OCI-LY1 (cell line): ENCODE measurements at regions not wholly inside any gene's neighbourhood (a gene's known extent, or its start where the extent isn't known, plus 50 kb on each side); places are given as distances from the start of the nearest gene placed in this dataset.

Experiments used
- H2AFZ ChIP-seq: fragments of 200-600 bp; sonication (generic), shearing (Covaris generic); 2 replicates; pipeline ENCODE4 v1.6.0; 2014; ENCODE audit warnings: antibody characterized with exemption, mild to moderate bottlenecking, low read length
- H3F3A ChIP-seq: fragments of 200-600 bp; sonication (generic), shearing (Covaris generic); 2 replicates; pipeline ENCODE4 v1.6.0; 2014; ENCODE audit warnings: mild to moderate bottlenecking, antibody characterized with exemption, low read length, moderate library complexity; ENCODE audit not compliant: insufficient read depth
- H3K27ac ChIP-seq: fragments of 200-600 bp; sonication (generic); 2 replicates; pipeline ENCODE4 v1.5.1; 2014; ENCODE audit warnings: low read length, mixed run types, mild to moderate bottlenecking, low read depth; ENCODE audit not compliant: poor library complexity, severe bottlenecking
- H3K27me3 ChIP-seq: fragments of 200-600 bp; sonication (generic); 2 replicates; pipeline ENCODE4 v1.6.0; 2014; ENCODE audit warnings: antibody characterized with exemption, mild to moderate bottlenecking, low read length, moderate library complexity; ENCODE audit not compliant: insufficient read depth
- H3K36me3 ChIP-seq: fragments of 200-600 bp; sonication (generic); 2 replicates; pipeline ENCODE4 v1.6.1; 2014; ENCODE audit warnings: mild to moderate bottlenecking, antibody characterized with exemption, low read length, moderate library complexity, mixed read lengths; ENCODE audit not compliant: insufficient read depth
- H3K4me1 ChIP-seq: fragments of 200-600 bp; sonication (generic); 2 replicates; pipeline ENCODE4 v1.5.1; 2014; ENCODE audit warnings: mild to moderate bottlenecking, low read length, moderate library complexity; ENCODE audit not compliant: insufficient read depth, severe bottlenecking
- H3K4me2 ChIP-seq: fragments of 200-600 bp; sonication (generic), shearing (Covaris generic); 2 replicates; pipeline ENCODE4 v1.6.1; 2014; ENCODE audit warnings: low read length
- H3K4me3 ChIP-seq: fragments of 200-600 bp; sonication (generic); 2 replicates; pipeline ENCODE4 v1.5.1; 2014; ENCODE audit warnings: low read length, low read depth, mild to moderate bottlenecking, mixed read lengths; ENCODE audit not compliant: poor library complexity, severe bottlenecking
- H3K79me2 ChIP-seq: fragments of 200-600 bp; shearing (Covaris generic); 2 replicates; pipeline ENCODE4 v1.6.1; 2016; ENCODE audit warnings: mixed run types, low read length, mixed read lengths; ENCODE audit not compliant: insufficient read depth
- H3K9ac ChIP-seq: fragments of 200-600 bp; sonication (generic), shearing (Covaris generic); 2 replicates; pipeline ENCODE4 v1.6.1; 2014; ENCODE audit warnings: mild to moderate bottlenecking, low read length, mixed read lengths
- H3K9me2 ChIP-seq: fragments of 200-600 bp; sonication (generic), shearing (Covaris generic); 2 replicates; pipeline ENCODE4 v1.6.1; 2014; ENCODE audit warnings: low read depth, mild to moderate bottlenecking, low read length, mixed read lengths
- H3K9me3 ChIP-seq: fragments of 200-600 bp; shearing (Covaris generic); 2 replicates; pipeline ENCODE4 v1.6.1; 2014; ENCODE audit warnings: low read length, mixed read lengths
- H4K20me1 ChIP-seq: fragments of 200-600 bp; sonication (generic), shearing (Covaris generic); 2 replicates; pipeline ENCODE4 v1.6.0; 2016; ENCODE audit warnings: mild to moderate bottlenecking, low read length; ENCODE audit not compliant: insufficient read depth
- CTCF ChIP-seq: fragments of 200-600 bp; sonication (generic), shearing (Covaris generic); IDR thresholded peaks from 2 replicates; pipeline ENCODE4 v1.5.1; 2017; ENCODE audit warnings: mild to moderate bottlenecking, antibody characterized with exemption, low read length, moderate library complexity, mixed read lengths
- EZH2 ChIP-seq: fragments of 200-600 bp; sonication (generic), shearing (Covaris generic); IDR thresholded peaks from 2 replicates; pipeline ENCODE4 v1.8.0; 2017; ENCODE audit warnings: borderline replicate concordance, mixed run types, mild to moderate bottlenecking, antibody characterized with exemption, low read length, moderate library complexity, mixed read lengths

- no peak overlapping the region for H3K4me2 ChIP-seq
- no peak for TF ChIP-seq EZH2
- no peak for TF ChIP-seq CTCF
Measured at GRCh38 chr16:85231959-85232358, 119.7 kb upstream of the CIBAR2 start.

GRCh38 chr16:85232369-85233142, 120.3 kb upstream of the CIBAR2 start:
- Histone ChIP-seq H3K4me1 (no peaks in the 10 kb centered on the region), H3K9me3 (no peaks in the 10 kb centered on the region), H3K9ac (no peak overlapping the region), H4K20me1 (no peaks in the 10 kb centered on the region), H3K4me3 (no peak overlapping the region), H3K27ac (no peak overlapping the region), H3K4me2 (no peak overlapping the region), H3K36me3 (no peaks in the 10 kb centered on the region), H2AFZ (no peak overlapping the region), H3F3A (no peaks in the 10 kb centered on the region), H3K9me2 (no peaks in the 10 kb centered on the region), H3K79me2 (no peaks in the 10 kb centered on the region), H3K27me3 (peaks cover 9% of the 10 kb centered on the region)
- no peak for TF ChIP-seq CTCF
- no peak for TF ChIP-seq EZH2

More at GRCh38 chr16:85231959-85232358, 119.7 kb upstream of the CIBAR2 start:
- no peaks in the 10 kb centered on the region for H3F3A ChIP-seq
- no peaks in the 10 kb centered on the region for H3K9me2 ChIP-seq
- H3K4me1 ChIP-seq = no peaks in the 10 kb centered on the region
- H2AFZ ChIP-seq = no peak overlapping the region
- no peaks in the 10 kb centered on the region for H4K20me1 ChIP-seq
- H3K79me2 ChIP-seq = no peaks in the 10 kb centered on the region
- H3K9ac ChIP-seq = no peak overlapping the region
- H3K27ac ChIP-seq = no peak overlapping the region
- H3K9me3 ChIP-seq = no peaks in the 10 kb centered on the region
- H3K27me3 ChIP-seq = peaks cover 9% of the 10 kb centered on the region
- H3K4me3 ChIP-seq = no peak overlapping the region
- H3K36me3 ChIP-seq = no peaks in the 10 kb centered on the region

- Histone ChIP-seq H3K4me2 (no peak overlapping the region), H2AFZ (no peak overlapping the region), H3K9me2 (no peaks in the 10 kb centered on the region), H4K20me1 (no peaks in the 10 kb centered on the region), H3K4me1 (no peaks in the 10 kb centered on the region), H3K27ac (no peak overlapping the region), H3F3A (no peaks in the 10 kb centered on the region), H3K36me3 (no peaks in the 10 kb centered on the region), H3K79me2 (no peaks in the 10 kb centered on the region), H3K27me3 (peaks cover 9% of the 10 kb centered on the region), H3K9ac (no peak overlapping the region), H3K4me3 (no peak overlapping the region), H3K9me3 (no peaks in the 10 kb centered on the region)
- no peak for TF ChIP-seq EZH2
- no peak for TF ChIP-seq CTCF
Measured at GRCh38 chr16:85233516-85233915, 121.2 kb upstream of the CIBAR2 start.
